Kidney tubule cell (primary cell): ENCODE measurements at regions not wholly inside any gene's neighbourhood (a gene's known extent, or its start where the extent isn't known, plus 50 kb on each side); places are given as distances from the start of the nearest gene placed in this dataset.

Experiments used
- DNase-seq: peaks from one replicate; pipeline ENCODE4 v3.0.0-alpha.2; 2018; ENCODE audit warnings: low spot score

DNA sequence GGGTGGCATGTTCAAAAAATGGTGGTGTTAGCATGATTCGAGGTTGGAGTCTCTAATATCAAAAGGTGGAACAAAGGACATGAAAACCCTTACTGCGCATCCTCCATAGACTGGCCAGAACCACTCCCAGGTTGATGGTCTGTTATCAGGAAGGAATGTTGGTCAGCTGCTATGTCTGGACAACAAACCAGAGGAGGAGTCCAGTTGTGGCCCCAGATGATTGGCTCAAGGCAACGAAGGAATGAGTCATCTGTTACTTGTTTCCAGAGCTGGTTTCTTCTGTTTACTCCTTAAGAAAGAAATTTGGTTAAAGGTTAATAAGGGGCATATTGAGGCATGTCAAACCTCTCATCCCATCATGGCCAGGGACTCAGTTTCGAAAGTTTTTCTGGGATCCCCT lies 56.8 kb upstream of the GRIA4 start:
- peak; percentile 39 for DNase-seq

DNA sequence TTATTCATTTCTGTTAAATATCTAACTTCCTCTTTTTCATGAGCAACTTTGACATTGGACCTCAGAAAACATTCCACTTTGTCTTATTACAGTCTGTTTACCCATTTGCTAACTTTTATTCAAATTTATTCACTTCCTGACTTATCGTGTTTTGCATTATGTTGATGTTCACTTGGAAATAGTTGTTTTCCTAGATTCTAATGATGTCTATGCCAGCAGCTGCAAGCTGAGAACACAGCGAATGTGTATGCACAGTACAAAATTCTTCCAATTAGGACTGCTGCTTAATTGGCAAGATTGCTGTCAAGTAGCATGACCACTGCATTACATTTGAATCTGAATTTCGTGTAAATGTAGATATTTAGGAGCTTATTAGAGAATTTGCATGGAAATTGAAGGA lies 61.5 kb upstream of the GRIA4 start:
- DNase-seq = no peak

DNA sequence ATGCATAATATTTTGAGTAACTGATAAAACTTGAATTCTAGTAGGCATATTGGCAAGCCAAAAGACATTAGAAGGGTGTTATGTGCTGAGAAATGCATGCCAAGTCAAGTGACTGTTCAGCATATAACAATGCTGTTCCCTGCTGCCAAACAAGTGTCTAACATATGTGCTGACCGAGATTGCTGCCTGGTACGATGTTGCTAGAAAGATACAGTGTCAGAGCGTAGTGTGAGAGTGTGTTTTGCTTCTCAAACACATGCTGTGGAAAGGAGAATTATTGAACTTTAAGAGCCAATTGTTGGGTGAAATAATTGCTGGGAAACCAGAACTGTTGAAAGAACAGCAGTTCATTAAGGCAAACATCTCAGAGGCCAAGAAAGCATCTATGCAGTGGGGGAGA lies 71.3 kb upstream of the GRIA4 start:
- no peak for DNase-seq

DNA sequence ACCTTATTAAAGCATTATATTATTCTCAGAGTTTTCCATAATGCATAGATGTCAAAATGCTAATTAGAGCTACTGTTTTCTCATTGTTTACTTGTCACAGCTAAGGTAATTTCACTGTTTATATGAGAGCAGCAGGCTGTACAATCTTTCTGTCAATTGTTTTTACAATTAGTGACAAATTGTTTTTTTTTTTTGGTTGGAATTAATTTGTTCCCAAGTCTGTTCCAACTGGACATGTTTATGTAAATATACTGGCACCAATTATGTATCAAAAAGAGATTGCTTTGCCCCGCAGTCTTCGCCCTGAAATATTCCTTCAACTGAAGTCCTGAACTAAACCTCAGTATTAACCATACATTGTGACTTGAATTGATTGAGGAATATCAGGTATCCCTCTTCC lies 72.3 kb upstream of the GRIA4 start:
- no peak for DNase-seq

DNA sequence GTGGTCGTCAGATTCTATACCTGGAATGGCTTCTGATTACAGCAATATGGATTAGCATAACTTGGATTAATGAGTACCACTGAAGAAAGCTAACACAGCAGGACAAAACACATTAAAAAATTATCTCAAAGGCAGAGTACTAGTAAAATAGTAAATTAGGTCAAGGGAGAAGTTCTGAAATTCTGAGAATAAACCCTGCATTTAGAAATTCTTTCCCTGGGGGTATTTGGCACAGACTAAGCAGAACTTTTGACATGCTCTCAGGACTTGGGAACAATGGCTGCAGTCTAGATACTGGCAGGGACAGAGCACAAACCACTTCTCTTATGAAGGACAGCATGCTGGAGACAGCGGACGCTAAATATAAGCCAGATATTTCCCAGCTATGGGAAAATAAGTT lies 85.6 kb upstream of the GRIA4 start:
- no peak for DNase-seq

DNA sequence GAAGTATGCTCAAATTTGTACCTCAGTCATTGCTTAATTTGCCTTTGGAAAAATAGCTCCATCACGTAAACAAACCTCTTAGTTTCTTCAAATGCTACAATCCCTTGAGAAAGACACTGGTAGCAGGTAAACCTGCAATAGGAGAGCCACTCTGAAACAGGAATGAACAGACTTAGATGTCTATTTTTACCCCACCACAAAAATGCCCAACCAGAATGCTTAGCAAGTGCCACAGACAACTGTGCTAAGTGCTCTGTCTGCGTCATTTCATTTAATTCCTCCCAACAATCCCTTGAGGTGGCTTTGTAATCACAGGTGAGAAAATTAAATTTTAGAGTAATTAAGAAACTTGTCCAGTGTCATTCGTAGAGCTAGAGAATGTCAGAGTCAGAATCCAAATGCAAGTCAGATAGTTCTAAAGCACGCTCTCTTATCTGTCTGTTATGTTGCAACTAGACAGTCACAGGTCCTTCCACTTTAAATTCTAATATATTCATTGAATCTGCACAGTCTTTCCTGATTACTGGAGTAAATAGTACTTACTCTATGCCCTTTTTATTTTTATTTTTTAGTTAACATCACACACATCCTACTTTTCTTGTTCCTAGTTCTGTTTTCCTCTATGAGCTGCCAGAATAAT lies 89.0 kb upstream of the GRIA4 start:
- no peak for DNase-seq

DNA sequence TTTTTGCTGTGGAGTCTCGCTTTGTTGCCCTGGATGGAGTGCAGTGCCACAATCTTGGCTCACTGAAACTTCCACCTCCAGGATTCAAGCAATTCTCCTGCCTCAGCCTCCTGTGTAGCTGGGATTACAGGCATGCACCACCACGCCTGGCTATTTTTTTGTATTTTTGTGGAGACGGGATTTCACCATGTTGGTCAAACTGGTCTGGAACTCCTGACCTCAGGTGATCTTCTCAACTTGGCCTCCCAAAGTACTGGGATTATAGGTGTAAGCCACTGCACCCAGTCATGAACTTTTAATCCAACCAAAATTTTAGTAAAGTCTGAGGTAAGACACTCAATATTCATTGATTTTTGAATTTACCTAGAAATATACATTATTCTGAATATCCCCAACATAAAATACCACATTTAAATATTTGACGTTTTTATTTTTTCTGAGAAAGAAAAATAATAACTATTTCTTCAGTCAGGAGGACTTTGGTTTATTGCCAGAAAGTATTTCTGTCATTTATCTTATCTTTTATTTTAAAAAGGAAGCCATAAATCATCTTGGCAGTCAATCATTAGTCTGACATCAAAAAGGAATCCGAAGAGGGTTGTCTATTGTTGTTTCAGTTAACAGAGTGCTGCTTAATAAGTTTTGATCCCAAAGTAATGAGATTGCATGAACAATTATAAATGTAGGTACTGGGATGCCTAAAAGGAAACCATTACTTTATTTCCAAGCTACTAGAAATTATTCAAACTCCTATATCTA lies 102.2 kb upstream of the GRIA4 start:
- no peak for DNase-seq

DNA sequence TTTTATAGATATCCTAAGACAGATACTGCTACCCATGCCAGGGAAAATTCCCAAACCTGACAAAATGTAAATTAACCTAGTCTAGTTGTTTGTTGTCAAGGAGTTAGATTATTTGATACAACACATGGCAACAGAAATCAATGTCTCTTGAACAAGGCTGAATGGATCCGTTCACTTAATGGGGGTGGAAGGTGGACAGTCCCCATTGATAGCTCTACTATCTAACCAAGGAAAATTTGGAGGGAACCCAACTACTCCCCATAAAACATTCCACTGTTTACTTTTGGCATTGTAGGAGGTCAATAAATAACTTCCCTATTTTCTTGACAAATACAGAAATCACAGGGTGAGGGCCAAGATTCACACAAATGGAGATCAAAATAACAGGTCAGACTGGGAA lies 117.9 kb upstream of the GRIA4 start:
- no peak for DNase-seq

DNA sequence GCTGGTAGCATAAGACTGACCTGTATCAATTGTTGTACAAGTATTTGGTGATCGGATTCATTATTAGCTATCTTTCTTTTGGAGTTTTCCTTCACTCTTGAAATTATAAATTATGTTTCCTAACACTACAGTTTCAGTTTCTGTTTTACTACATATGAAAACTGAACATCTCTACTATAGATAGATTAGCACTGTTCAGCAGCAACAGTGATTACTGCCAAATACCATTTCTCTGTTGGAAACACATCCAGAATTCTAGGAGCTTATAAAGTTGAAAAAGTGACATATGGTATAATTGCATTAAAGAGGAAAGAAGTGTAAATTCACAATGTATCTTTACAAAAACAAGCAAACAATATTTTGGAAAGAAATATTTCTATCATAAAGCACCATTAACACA lies 118.5 kb upstream of the GRIA4 start:
- DNase-seq = no peak

DNA sequence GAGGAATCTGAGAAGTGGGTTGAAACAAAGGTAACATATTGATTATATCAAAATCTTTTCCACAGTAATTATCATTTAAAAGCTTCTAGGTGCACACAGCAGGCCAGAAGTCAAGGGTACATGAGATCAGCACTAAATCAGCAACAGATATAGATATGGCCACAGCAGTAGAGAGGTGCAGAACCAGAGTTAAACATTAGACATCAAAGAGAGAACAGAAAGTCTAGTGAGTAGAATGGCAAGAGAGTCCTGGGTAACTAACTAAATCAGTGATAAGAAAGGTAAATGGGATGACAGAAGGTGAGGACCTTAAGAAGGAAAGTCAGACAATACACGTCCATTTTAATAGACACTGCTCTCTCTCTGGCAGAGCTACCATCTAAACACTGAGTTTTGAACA lies 119.5 kb upstream of the GRIA4 start:
- no peak for DNase-seq

DNA sequence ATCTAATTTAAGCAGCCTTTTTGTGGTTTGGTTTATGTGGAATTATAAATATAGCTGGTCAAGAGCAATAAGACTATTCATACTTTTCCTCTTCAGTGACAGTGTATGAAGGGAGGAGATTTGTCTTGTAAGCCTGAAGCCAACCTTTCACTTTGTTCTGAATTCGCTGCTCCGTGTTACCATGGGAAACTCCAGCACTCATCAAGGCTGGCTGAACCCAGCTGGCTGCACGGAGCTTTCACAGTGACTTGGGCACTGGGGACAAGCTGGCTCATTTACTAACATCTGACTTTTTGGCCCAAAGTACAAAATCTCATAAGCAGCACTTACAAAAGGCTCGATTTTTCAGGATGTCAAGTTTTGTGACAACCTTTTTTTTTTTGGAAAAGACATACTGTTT lies 120.4 kb upstream of the GRIA4 start:
- peak; percentile 24 for DNase-seq

DNA sequence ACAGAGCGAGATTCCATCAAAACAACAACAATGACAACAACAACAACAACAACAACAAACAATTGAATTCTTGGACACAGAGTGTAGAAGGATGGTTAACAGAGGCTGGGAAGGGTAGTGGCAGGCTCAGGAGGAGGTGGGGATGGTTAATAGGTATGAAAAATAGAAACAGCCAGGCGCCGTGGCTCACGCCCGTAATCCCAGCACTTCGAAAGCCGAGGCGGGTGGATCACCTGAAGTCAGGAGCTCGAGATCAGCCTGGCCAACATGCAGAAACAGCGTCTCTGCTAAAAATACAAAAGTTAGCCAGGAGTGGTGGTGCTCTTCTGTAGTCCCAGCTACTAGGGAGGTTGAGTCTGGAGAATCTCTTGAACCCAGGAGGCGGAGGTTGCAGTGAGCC lies 122.9 kb upstream of the GRIA4 start:
- DNase-seq = no peak

DNA sequence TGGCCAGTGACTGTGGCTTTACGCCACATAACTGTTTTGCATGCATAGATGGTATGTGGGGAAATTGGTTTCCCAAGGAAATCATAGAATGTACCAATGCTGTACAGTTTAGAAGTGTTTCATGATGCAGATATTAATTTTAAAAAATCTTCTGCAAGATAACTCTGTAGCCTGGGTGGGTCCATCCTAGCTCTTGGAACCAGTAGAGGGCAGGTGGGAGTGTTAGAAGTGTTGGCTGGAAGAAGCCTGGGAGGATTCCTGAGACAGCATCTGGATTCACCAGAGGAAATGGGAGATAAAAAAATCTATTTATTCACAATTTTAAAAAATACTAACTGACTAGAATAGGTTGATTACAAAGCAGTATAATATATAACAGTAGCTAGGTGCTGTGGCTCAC lies 139.9 kb upstream of the GRIA4 start:
- no peak for DNase-seq

DNA sequence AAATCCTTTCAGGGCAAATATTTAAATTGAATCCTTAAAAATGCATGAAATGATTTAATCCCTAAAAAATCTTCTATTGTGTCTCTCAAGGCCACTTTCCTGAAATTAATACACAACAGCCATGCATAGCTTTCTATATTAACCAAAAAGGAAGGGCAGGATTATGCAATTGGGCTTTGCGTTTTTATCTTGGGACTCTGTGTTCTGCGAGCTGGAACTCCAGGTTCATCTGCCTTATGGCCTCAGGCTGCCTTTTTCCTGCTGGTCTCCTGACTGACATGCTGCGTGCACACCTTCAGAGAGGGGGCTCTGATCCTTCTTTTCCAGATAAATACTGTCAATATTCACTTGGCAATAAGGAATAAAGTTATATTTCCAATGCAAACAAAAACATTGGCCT lies 141.7 kb upstream of the GRIA4 start:
- no peak for DNase-seq

DNA sequence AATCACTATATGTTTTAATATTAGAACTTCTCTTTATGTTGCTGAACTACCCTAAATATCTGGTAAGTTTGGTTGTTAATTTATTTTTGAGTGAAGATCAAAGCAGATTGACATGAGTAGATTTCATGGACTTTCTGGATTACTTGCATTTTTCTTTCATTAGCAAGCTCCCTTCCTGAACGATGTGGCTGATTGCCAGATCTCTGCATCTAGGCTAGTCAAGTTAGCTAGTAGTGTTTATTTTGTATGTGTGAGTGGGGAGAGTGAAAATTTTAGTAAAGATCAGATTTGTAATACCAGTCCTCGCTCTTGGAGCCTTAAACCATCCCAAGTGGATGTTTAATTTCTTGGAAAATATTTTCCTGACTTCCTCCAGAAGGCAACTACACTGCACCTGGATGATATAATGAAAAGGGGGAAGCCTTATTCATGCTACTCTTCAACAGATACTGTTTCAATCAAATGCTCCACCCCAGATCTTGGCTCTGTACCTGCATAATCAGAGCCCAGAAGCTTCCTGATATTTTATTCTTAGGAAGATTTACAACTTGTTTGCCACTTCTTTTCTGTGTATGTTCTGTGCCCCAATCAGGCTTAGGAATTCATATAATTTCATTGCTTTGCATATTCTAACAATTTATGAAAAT lies 143.2 kb upstream of the GRIA4 start:
- peak; percentile 58 for DNase-seq

DNA sequence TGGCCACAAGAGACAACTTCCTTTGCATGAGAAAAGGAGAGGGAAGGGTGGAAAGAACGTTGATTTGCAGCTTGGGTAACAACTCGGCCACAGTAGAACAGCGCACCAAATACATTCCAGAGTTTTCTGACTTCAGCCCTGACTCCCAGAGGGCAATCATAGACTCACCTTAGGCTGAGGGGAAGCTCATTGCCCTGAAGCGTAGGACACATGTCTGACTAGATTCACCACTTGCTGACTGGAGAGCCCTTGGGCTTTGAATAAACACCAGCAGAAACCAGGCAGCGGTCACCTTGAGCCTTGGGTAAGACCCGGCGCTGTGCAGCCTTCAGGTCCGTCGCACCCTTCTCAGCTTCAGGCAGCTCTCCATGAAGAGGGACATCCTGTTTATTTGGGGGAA lies 151.8 kb upstream of the GRIA4 start:
- DNase-seq = no peak

DNA sequence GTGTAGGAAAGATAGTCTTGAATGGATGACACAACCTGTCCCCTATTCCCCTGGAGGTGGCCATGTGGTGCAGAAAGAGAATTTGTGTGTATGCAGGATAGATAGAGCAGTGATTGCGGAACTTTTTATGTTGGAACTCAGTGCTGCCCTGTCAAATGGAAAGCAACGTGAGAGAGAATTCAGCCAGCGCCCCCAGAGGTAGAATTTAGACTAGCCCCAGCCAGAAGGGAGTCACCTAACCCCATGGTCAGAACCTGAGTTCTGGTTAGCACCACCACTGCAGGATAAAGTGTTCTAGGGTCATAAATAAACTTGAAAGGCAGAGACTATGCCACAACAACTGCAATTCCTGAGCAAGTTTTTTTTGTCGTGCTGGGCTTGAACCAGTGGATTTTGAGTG lies 152.9 kb upstream of the GRIA4 start:
- DNase-seq = no peak

DNA sequence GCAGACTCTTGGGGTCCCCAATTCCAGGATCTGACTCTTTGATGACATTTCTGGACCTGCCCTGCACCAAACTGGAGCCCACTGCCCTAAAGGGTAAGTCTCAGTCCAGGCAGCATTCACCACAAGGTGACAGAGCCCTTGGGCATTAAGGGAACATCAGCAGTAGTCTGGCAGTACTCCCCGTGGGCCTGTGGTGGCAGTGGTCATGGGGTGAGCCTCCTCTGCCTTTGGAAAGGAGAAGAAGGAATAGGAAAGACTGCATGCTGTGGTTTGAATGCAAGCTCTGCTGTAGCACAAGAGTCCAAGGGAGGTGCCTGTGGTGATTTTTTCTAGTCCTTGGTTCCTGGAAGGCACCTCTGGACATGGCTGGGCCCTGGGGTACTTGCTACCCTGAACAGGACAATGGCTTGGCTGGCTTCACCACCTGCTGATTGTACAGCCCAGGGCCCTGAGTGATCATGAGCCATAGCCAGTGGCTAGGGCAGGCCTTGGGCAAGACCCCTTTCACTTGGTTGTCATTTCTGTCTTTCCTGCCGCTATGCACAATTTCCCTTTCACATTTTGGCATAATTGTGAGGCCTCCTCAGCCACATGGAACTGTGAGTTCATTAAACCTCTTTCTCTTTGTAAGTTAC lies 160.7 kb upstream of the GRIA4 start:
- DNase-seq = no peak

DNA sequence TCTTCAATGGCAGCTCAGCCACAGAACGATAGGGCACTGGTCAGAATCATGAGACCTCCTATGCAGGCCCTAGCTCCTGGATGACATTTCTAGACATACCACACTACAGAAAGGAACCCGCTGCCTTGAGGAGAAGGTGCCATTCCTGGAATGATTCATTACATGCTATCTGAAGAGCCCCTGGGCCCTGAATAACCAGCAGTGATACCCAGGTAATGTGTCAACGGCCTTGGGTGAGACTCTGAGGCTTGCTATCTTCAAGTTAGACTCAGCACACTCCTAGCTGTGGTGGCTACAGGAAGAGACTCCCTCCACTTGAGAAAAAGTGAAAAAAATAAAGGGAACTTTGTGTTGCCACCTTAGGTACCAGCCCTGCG lies 161.2 kb upstream of the GRIA4 start:
- DNase-seq = no peak

DNA sequence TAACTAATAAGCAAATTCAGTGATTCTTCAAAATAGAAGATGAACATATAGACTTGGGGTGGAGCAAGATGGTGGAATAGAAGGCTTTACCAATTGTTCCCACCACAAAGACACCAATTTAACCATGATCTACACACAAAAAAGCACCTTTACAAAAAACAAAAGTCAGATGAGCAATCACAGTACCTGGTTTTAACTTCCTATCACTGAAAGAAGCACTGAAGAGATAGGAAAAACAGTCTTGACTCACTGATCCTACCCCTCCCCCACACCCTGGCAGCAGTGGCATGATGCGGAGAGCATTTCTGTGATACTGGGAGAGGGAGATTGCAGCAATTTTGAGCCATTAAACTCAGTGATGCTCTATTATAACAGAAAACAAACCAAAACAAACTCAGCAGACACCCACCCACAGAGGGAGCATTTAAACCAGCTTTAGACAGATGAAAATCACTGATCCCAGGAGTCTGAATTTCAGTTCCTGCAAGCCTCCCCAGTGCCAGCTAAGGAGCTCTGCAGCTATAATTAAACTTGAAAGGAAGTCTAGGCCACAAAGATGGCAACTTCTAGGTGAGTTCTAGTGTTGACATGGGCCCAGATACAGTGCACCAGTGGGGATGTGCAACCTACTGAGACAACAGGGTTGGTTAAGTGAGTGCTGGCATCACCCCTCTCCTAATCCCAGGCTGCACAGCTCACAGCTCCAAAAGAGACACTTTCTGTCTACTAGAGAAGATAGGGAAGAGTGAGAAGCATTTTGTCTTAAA lies 161.8 kb upstream of the GRIA4 start:
- no peak for DNase-seq

DNA sequence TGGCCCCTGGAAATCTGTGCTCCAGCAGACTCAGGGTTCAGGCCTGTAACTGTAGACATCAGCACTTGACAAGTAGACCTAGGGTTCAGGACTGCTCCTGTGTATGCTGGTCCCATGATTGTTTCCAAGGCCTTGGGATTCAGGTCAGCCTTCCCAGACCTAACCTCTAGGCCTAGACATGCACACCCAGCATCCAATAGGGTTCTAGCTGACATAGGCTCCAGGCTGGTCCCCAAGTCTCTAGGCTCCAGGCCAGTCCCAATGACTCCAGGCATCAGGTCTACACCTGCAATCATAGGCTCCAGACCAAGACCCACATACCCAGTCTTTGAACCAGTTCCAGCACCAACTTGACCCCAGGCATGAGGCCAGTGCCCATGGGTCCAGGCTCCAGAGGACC lies 166.2 kb upstream of the GRIA4 start:
- DNase-seq = no peak

DNA sequence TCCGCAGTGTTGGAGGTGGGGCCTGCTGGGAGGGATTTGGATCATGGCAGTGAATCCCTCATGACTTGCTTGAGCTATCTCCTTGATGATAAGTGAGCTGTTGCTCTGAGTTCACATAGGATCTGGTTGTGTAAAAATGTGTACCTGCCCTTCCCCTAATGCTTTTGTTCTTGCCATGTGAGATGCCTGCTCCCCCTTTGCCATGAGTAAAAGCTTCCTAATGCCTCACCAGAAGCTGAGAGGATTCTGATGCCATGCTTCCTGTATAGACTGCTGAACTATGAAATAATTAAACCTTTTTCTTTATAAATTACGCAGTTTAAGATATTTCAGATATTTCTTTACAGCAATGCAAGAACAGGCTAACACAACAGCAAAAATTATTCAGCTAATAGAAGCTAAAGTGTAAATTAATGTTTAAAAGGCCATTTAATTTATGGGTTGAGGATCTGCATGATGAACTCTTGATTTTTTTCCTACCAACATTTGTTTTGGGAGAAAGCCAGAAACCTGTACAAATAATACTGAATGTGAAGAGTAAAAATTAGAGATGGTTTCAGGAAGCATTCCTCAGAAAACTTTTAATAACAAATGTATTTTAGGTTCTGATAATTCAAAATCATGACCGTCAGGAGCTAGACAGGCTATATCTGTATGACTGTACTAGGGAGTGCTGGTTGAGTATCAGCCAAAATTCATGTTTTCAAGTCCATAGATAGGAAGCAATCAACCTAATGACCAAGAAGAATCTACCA lies 177.5 kb upstream of the GRIA4 start:
- DNase-seq = no peak
